8988T (cell line): ENCODE measurements at regions not wholly inside any gene's neighbourhood (a gene's known extent, or its start where the extent isn't known, plus 50 kb on each side); places are given as distances from the start of the nearest gene placed in this dataset.

Experiments
- DNase-seq: peaks from one replicate; pipeline ENCODE4 v3.0.0; 2011

DNA sequence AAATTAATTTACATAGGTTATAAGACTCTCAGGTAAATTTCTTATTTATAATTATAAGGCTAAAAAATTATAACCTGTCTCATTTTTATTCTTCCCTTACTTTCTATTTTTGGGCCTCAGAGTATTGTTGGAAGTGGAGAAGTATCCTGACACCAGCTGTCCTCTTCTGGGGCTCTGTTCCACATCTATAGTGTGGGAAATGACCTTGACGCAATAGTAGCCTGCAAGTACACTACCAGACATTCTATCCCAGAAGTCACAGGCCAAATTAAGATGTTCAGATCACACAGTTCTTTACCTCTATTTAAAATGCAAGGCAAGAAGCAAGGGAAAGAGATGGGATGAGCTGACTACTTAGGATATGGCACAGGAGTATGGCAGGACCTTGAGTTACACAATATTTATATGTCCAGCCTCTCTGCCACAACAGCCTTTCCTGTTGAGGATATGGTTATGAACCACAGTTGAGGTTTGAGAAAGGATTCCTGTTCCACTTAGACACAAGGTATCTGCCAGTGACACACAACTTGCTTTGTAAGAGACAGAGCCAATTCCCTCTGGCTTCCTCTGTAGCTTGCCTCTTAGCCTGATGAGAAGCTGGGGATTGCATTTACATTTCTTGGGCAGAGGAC is 158.0 kb upstream of the IL12A start:
- no peak for DNase-seq

DNA sequence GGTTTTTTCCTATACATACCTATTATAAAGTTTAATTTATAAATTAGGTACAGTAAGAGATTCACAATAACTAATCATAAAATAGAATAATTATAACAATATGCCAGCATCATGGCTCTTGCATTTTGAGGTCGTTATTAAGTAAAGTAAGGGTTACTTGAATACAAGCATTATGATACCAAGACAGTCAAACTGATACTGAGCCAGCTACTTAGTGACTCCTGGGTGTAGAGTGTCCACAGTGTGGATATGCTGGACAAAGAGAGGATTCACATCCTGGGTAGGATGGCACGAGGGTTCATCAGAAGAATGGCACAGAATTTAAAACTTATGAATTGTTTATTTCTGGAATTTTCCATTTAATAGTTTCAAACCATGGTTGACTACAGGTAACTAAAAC is 157.2 kb upstream of the IL12A start:
- DNase-seq = no peak

- no peak for DNase-seq
Measured at GRCh38 chr3:159832024-159832423, 156.6 kb upstream of the IL12A start.

DNA sequence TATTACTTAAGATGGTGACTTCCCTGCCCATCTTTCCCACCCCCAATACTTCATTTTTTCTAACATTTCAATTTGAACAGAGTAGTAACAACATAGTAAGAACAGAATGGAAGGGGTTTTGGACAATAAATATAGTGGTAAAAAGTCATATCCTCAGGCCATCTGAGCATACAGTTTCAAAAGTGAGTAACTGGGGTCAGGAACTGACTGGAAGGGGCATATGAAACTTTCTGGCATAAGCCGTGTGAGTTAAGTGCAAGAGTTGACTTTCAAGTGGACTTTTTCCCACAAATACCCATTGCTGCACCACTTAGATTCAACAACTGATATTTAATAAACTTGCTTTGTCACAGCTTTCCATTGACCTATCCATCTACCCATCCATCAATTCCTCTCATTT is 153.5 kb upstream of the IL12A start:
- DNase-seq = no peak

- no peak for DNase-seq
Measured at GRCh38 chr3:159837725-159838124, 150.9 kb upstream of the IL12A start.

DNA sequence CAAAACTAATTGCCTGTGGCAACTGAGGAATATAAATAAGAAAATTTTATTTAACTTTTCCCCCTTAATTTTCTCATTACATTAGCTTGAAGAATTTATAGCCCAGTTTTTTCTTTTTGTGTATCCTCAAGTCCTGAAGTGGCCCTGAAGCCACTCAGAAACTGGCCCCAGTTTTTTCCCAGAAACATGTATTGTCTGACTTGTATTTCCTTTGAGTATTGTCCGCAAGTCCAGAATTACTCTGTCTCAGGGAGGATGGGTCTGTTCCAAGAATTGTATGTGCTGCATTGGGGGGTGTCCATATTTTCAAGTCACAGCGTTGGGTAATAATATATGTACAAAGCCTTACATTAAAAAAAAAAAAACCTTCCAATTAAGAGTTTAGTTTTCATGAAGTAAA is 149.7 kb upstream of the IL12A start:
- no peak for DNase-seq

GRCh38 chr3:159839561-159840379 is 148.9 kb upstream of the IL12A start, which contains the start of gene SCHIP1:
Gene SCHIP1 (plus strand): TSS chr3:159839861.
- peak; percentile 15 for DNase-seq

- no peak for DNase-seq
Measured at GRCh38 chr3:159840703-159841299, 147.8 kb upstream of the IL12A start.

DNA sequence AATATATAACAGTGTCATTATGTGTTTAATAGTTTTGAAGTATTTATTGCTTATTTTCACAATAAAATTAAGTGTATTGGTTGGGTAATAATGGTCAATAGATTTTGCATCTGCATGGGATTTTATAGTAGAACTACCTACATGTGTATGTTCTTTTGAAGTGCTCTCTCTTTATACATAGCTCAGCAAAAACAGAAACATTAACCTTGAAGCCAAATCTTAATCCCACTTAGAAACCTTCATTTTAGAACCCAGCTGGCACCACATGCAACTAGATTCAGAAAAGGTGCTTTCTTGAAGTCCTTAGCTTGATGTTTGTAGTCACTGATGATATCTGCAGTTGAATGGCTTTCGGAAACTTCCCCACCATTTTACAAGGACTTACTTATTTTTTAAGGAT is 146.9 kb upstream of the IL12A start:
- DNase-seq = no peak

- DNase-seq = no peak
Measured at GRCh38 chr3:159843840-159844730, 144.6 kb upstream of the IL12A start.

DNA sequence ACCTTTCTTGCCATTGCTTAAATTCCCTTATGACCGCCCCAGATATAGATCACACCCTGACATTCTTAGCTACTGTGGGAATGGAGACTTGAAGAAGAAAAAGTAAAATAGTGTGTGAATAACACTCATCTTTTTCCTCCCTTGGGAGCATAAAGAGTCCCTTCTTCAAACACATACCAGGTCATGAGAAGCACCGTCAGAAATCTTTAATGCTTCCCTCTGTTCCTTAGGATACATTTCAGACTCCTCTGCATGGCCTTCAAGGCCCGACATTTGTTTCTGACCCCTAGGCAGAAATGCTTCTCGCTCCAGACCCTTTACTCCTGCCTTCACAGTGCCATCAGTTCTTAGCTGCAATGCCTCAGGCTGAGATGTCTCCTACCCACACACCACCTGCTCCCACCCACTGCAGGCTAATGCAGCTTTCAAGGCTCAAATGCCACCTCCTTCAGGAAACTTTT is 143.8 kb upstream of the IL12A start:
- DNase-seq = no peak

DNA sequence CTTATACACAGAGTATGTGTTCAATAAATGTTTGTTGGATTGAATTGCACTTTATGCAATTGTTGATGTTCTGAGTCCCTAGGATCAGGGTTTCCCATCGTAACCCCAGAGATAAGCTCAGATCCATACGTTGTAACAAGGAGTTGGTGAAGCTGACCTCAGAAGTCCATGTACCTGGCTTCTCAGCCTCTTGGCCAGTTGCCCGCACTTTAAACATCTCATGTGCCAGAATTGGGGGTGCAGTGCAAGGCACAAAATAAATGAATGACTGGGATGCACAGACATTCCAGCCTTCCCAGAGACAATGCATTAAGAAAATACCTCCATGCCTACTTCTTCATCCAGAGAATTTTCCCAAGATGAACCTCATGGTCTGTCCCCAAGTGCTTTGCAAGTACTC is 142.9 kb upstream of the IL12A start:
- no peak for DNase-seq

- no peak for DNase-seq
Measured at GRCh38 chr3:159846255-159846654, 142.4 kb upstream of the IL12A start.

GRCh38 chr3:159848348-159849118 is 140.1 kb upstream of the IL12A start:
- DNase-seq = no peak

GRCh38 chr3:159850481-159850880 is 138.2 kb upstream of the IL12A start:
- DNase-seq = no peak

DNA sequence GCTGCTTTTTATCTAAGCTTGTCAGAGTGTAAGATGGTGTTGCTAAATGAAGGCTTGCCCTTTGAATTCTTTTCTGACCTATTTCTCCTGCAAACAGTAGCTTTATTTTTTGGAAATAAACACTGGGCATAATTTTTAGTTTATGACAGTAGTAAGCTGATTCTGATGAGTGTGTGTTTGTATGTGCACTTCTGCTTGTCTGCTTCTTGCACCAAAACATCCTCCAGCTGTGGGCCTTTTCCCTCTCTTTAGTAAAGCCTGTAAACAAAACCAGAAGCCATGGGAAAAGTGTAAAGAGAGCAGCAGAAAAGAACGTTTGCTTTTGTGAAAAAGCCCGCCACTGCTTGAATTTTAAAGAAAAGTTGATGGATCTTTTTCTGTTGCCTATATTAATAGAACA is 136.4 kb upstream of the IL12A start:
- DNase-seq = no peak

DNA sequence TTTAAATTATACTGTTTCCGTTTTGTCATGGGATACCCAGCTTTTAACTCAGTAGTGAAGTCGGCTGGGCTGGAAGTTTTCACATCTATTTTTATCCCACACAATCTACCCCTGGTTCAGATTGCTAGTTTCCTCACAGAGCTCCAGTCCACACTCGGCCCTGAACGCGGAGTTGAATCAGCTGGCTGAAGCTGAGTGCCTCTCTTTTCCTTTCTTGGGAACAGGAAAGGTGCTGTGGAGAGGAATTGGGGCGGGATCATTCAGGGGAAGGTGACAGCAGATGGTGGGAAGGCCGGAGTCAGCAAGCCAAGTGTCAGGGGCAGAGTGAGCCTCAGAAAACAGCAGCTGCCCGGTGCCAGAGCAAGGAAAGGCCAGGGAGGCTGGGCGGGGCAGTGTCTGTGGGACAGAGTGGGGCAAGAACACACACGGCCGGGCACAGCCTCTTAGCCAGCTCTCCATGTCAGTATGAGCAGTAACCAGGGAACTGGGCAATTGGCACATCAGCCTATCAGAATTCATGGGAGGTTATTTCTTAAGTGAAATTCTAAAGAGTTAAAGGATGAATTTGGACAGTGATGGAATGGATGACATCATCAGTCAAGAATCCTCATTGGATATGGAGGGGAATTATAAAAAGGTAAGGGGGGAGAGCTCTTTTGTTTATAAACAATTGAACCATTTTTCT is 135.7 kb upstream of the IL12A start:
- DNase-seq = peak; percentile 23

GRCh38 chr3:159853506-159853864 is 135.2 kb upstream of the IL12A start:
- DNase-seq = no peak

GRCh38 chr3:159854500-159855124 is 134.0 kb upstream of the IL12A start:
- DNase-seq = no peak

- DNase-seq = no peak
Measured at GRCh38 chr3:159855599-159856346, 132.9 kb upstream of the IL12A start.
